HG02763 (cell line): ENCODE measurements at regions not wholly inside any gene's neighbourhood (a gene's known extent, or its start where the extent isn't known, plus 50 kb on each side); places are given as distances from the start of the nearest gene placed in this dataset.

ENCODE experiments used
- ATAC-seq: cut with Tn5 transposase; IDR thresholded peaks from one replicate; pipeline ENCODE4 v1.9.1; 2021; ENCODE audit warnings: mild to moderate bottlenecking, moderate library complexity; ENCODE audit not compliant: unreplicated experiment

GRCh38 chr4:96164814-96165351 lies 325.0 kb downstream of the PDHA2 start:
- ATAC-seq = no peak

GRCh38 chr4:96166806-96167205 lies 326.9 kb downstream of the PDHA2 start:
- no peak for ATAC-seq

GRCh38 chr4:96170198-96170597 lies 330.3 kb downstream of the PDHA2 start:
- no peak for ATAC-seq

GRCh38 chr4:96173756-96174155 lies 333.9 kb downstream of the PDHA2 start:
- ATAC-seq = no peak

- ATAC-seq = no peak
These were observed 336.0 kb downstream of the PDHA2 start for GRCh38 chr4:96175871-96176270.

- no peak for ATAC-seq
These were observed 343.7 kb downstream of the PDHA2 start for GRCh38 chr4:96183611-96184010.

- ATAC-seq = no peak
These were observed 346.7 kb downstream of the PDHA2 start for GRCh38 chr4:96186593-96186992.

GRCh38 chr4:96189761-96190160 lies 349.9 kb downstream of the PDHA2 start:
- ATAC-seq = no peak

- ATAC-seq = no peak
These were observed 353.2 kb downstream of the PDHA2 start for GRCh38 chr4:96193061-96193460.

GRCh38 chr4:96194993-96195392 lies 355.1 kb downstream of the PDHA2 start:
- no peak for ATAC-seq

- no peak for ATAC-seq
These were observed 365.4 kb downstream of the PDHA2 start for GRCh38 chr4:96205143-96205936.

GRCh38 chr4:96227515-96227914 lies 387.6 kb downstream of the PDHA2 start:
- ATAC-seq = no peak

GRCh38 chr4:96228463-96228862 lies 388.6 kb downstream of the PDHA2 start:
- ATAC-seq = no peak

- ATAC-seq = no peak
These were observed 400.1 kb downstream of the PDHA2 start for GRCh38 chr4:96240041-96240440.

- ATAC-seq = no peak
These were observed 401.9 kb downstream of the PDHA2 start for GRCh38 chr4:96241819-96242218.

GRCh38 chr4:96247096-96247495 lies 407.2 kb downstream of the PDHA2 start:
- ATAC-seq = no peak

GRCh38 chr4:96248225-96248624 lies 408.3 kb downstream of the PDHA2 start:
- no peak for ATAC-seq

GRCh38 chr4:96260064-96260682 lies 420.3 kb downstream of the PDHA2 start:
- ATAC-seq = no peak

GRCh38 chr4:96262057-96262456 lies 422.2 kb downstream of the PDHA2 start:
- no peak for ATAC-seq

- ATAC-seq = no peak
These were observed 423.4 kb downstream of the PDHA2 start for GRCh38 chr4:96263291-96263690.

- ATAC-seq = no peak
These were observed 425.1 kb downstream of the PDHA2 start for GRCh38 chr4:96264941-96265463.

GRCh38 chr4:96293806-96294205 lies 453.9 kb downstream of the PDHA2 start:
- ATAC-seq = no peak
